ENCODE measurements at regions not wholly inside any gene's neighbourhood (a gene's known extent, or its start where the extent isn't known, plus 50 kb on each side); places are given as distances from the start of the nearest gene placed in this dataset.
"Not testable (repeated sequence)": the region's sequence is repeated elsewhere in the genome, so short reads cannot be mapped to it uniquely, and the experiment has no call there.

- DNase-seq = no peak
These were observed 221.6 kb downstream of the NR2F1-AS1 start for GRCh38 chr5:93359296-93359959.

GRCh38 chr5:93358176-93358575 is 222.8 kb downstream of the NR2F1-AS1 start:
- no peak for DNase-seq

GRCh38 chr5:93357686-93358085 is 223.3 kb downstream of the NR2F1-AS1 start:
- DNase-seq = no peak

GRCh38 chr5:93355691-93356090 is 225.3 kb downstream of the NR2F1-AS1 start:
- DNase-seq = no peak

GRCh38 chr5:93352186-93352585 is 228.8 kb downstream of the NR2F1-AS1 start:
- DNase-seq = no peak

- peak; percentile 80 for DNase-seq
These were observed 231.4 kb downstream of the NR2F1-AS1 start for GRCh38 chr5:93349613-93350012.

GRCh38 chr5:93348231-93348630 is 232.8 kb downstream of the NR2F1-AS1 start:
- DNase-seq = no peak

- not testable (repeated sequence) for DNase-seq
These were observed 234.2 kb downstream of the NR2F1-AS1 start for GRCh38 chr5:93346850-93347249.

- no peak for DNase-seq
These were observed 234.7 kb downstream of the NR2F1-AS1 start for GRCh38 chr5:93346301-93346700.

GRCh38 chr5:93343570-93343969 is 237.4 kb downstream of the NR2F1-AS1 start:
- no peak for DNase-seq

GRCh38 chr5:93342563-93343061 is 238.4 kb downstream of the NR2F1-AS1 start:
- peak; percentile 53 for DNase-seq

- no peak for DNase-seq
These were observed 240.1 kb downstream of the NR2F1-AS1 start for GRCh38 chr5:93340881-93341280.

- DNase-seq = no peak
These were observed 243.9 kb downstream of the NR2F1-AS1 start for GRCh38 chr5:93337138-93337537.

GRCh38 chr5:93336330-93337110 is 244.5 kb downstream of the NR2F1-AS1 start:
- no peak for DNase-seq

GRCh38 chr5:93331863-93332262 is 249.2 kb downstream of the NR2F1-AS1 start:
- DNase-seq = no peak

- no peak for DNase-seq
These were observed 249.8 kb downstream of the NR2F1-AS1 start for GRCh38 chr5:93331241-93331640.

GRCh38 chr5:93330506-93330905 is 250.5 kb downstream of the NR2F1-AS1 start:
- no peak for DNase-seq

GRCh38 chr5:93329756-93330155 is 251.3 kb downstream of the NR2F1-AS1 start:
- no peak for DNase-seq

- DNase-seq = peak; percentile 70
These were observed 252.2 kb downstream of the NR2F1-AS1 start for GRCh38 chr5:93328833-93329232.

GRCh38 chr5:93327605-93328004 is 253.4 kb downstream of the NR2F1-AS1 start:
- peak; percentile 28 for DNase-seq

- no peak for DNase-seq
These were observed 255.1 kb downstream of the NR2F1-AS1 start for GRCh38 chr5:93325946-93326345.

- DNase-seq = no peak
These were observed 257.8 kb downstream of the NR2F1-AS1 start for GRCh38 chr5:93322974-93323860.

- no peak for DNase-seq
These were observed 260.0 kb downstream of the NR2F1-AS1 start for GRCh38 chr5:93320920-93321445.
